Keratinocyte (primary cell): ENCODE measurements at regions not wholly inside any gene's neighbourhood (a gene's known extent, or its start where the extent isn't known, plus 50 kb on each side); places are given as distances from the start of the nearest gene placed in this dataset.
"Not testable (repeated sequence)": the region's sequence is repeated elsewhere in the genome, so short reads cannot be mapped to it uniquely, and the experiment has no call there.

ENCODE experiments used
- EZH2 ChIP-seq: IDR thresholded peaks from one replicate; pipeline ENCODE4 v1.6.1; 2012; ENCODE audit warnings: inconsistent platforms, mild to moderate bottlenecking, low read length, moderate library complexity
- TF ChIP-seq, protein P1 (sequence below), 3 experiments: IDR thresholded peaks in 1 of 3; conservative IDR thresholded peaks in 1 of 3; optimal IDR thresholded peaks in 1 of 3; 2 replicates in 2 of 3; 3 replicates in 1 of 3; pipeline versions ENCODE3 to v1.5.1; 2011; ENCODE audit warnings: low read length in 3 of 3, mild to moderate bottlenecking in 3 of 3, moderate library complexity in 2 of 3, control low read depth in 1 of 3, inconsistent platforms in 1 of 3; ENCODE audit not compliant: insufficient read depth in 2 of 3; ENCODE audit errors: extremely low read depth in 1 of 3

DNA sequence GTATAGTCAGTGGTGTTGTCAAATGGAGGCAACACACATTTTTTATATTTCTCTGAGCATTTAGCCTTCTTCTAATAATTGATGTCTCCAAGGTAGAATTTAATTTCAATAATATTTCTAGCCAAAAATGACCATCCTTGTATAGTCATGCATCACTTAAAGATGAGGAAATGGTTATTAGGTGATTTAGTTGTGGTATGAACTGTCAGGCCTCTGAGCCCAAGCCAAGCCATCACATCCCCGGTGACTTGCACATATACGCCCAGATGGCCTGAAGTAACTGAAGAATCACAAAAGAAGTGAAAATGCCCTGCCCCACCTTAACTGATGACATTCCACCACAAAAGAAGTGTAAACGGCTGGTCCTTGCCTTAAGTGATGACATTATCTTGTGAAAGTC, 115.6 kb upstream of the SMLR1 start:
- TF ChIP-seq, protein P1, sequence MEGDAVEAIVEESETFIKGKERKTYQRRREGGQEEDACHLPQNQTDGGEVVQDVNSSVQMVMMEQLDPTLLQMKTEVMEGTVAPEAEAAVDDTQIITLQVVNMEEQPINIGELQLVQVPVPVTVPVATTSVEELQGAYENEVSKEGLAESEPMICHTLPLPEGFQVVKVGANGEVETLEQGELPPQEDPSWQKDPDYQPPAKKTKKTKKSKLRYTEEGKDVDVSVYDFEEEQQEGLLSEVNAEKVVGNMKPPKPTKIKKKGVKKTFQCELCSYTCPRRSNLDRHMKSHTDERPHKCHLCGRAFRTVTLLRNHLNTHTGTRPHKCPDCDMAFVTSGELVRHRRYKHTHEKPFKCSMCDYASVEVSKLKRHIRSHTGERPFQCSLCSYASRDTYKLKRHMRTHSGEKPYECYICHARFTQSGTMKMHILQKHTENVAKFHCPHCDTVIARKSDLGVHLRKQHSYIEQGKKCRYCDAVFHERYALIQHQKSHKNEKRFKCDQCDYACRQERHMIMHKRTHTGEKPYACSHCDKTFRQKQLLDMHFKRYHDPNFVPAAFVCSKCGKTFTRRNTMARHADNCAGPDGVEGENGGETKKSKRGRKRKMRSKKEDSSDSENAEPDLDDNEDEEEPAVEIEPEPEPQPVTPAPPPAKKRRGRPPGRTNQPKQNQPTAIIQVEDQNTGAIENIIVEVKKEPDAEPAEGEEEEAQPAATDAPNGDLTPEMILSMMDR (optimal IDR thresholded peaks at IDR 0.05 in 1 of 3, IDR thresholded peaks at IDR 0.05 in 1 of 3, conservative IDR thresholded peaks at IDR 0.05 in 1 of 3; ENCODE audit: extremely low read depth in 1 of 3, insufficient read depth in 2 of 3, low read length in 3 of 3), result not testable (repeated sequence)
- not testable (repeated sequence) for TF ChIP-seq EZH2
